ENCODE measurements at regions not wholly inside any gene's neighbourhood (a gene's known extent, or its start where the extent isn't known, plus 50 kb on each side); places are given as distances from the start of the nearest gene placed in this dataset.
"Not testable (repeated sequence)": the region's sequence is repeated elsewhere in the genome, so short reads cannot be mapped to it uniquely, and the experiment has no call there.

GRCh38 chr10:106384496-106384895 lies 780.0 kb downstream of the SORCS1 start:
- H3K4me3 ChIP-seq (ENCODE audit: low read depth in 1 of 2, low read length in 2 of 2) = no peak overlapping the region
- H3K9me3 ChIP-seq (ENCODE audit: control insufficient read depth in 1 of 2, low read length in 2 of 2) = no peaks in the 10 kb centered on the region
- H3K4me1 ChIP-seq (ENCODE audit: control insufficient read depth in 1 of 2, insufficient read depth in 2 of 2, low read length in 2 of 2) = no peaks in the 10 kb centered on the region
- H3K27ac ChIP-seq (ENCODE audit: low read length) = no peak overlapping the region
- H3K27me3 ChIP-seq (ENCODE audit: low read depth, low read length) = no peaks in the 10 kb centered on the region
- no peaks in the 10 kb centered on the region for H3K36me3 ChIP-seq (ENCODE audit: control insufficient read depth in 1 of 2, insufficient read depth in 2 of 2, low read length in 2 of 2)

- Histone ChIP-seq H3K4me1 (ENCODE audit: control insufficient read depth in 1 of 2, insufficient read depth in 2 of 2, low read length in 2 of 2) (no peaks in the 10 kb centered on the region), H3K9me3 (ENCODE audit: control insufficient read depth in 1 of 2, low read length in 2 of 2) (no peaks in the 10 kb centered on the region), H3K4me3 (ENCODE audit: low read depth in 1 of 2, low read length in 2 of 2) (no peak overlapping the region), H3K36me3 (ENCODE audit: control insufficient read depth in 1 of 2, insufficient read depth in 2 of 2, low read length in 2 of 2) (no peaks in the 10 kb centered on the region), H3K27me3 (ENCODE audit: low read depth, low read length) (no peaks in the 10 kb centered on the region), H3K27ac (ENCODE audit: low read length) (no peak overlapping the region)
Observed at GRCh38 chr10:106380706-106381105, 783.8 kb downstream of the SORCS1 start.

GRCh38 chr10:106378251-106378650 lies 786.3 kb downstream of the SORCS1 start:
- no peaks in the 10 kb centered on the region for H3K4me1 ChIP-seq (ENCODE audit: control insufficient read depth in 1 of 2, insufficient read depth in 2 of 2, low read length in 2 of 2)
- no peak overlapping the region for H3K4me3 ChIP-seq (ENCODE audit: low read depth in 1 of 2, low read length in 2 of 2)
- no peaks in the 10 kb centered on the region for H3K9me3 ChIP-seq (ENCODE audit: control insufficient read depth in 1 of 2, low read length in 2 of 2)
- no peaks in the 10 kb centered on the region for H3K36me3 ChIP-seq (ENCODE audit: control insufficient read depth in 1 of 2, insufficient read depth in 2 of 2, low read length in 2 of 2)
- H3K27ac ChIP-seq (ENCODE audit: low read length) = no peak overlapping the region
- no peaks in the 10 kb centered on the region for H3K27me3 ChIP-seq (ENCODE audit: low read depth, low read length)

- Histone ChIP-seq H3K27ac (ENCODE audit: low read length) (no peak overlapping the region), H3K9me3 (ENCODE audit: control insufficient read depth in 1 of 2, low read length in 2 of 2) (no peaks in the 10 kb centered on the region), H3K36me3 (ENCODE audit: control insufficient read depth in 1 of 2, insufficient read depth in 2 of 2, low read length in 2 of 2) (no peaks in the 10 kb centered on the region), H3K4me1 (ENCODE audit: control insufficient read depth in 1 of 2, insufficient read depth in 2 of 2, low read length in 2 of 2) (no peaks in the 10 kb centered on the region), H3K27me3 (ENCODE audit: low read depth, low read length) (no peaks in the 10 kb centered on the region), H3K4me3 (ENCODE audit: low read depth in 1 of 2, low read length in 2 of 2) (no peak overlapping the region)
Observed at GRCh38 chr10:106370751-106371150, 793.8 kb downstream of the SORCS1 start.

GRCh38 chr10:106360870-106361269 lies 803.6 kb downstream of the SORCS1 start:
- Histone ChIP-seq H3K9me3 (ENCODE audit: control insufficient read depth in 1 of 2, low read length in 2 of 2) (no peaks in the 10 kb centered on the region), H3K27ac (ENCODE audit: low read length) (no peak overlapping the region), H3K4me1 (ENCODE audit: control insufficient read depth in 1 of 2, insufficient read depth in 2 of 2, low read length in 2 of 2) (no peaks in the 10 kb centered on the region), H3K4me3 (ENCODE audit: low read depth in 1 of 2, low read length in 2 of 2) (no peak overlapping the region), H3K27me3 (ENCODE audit: low read depth, low read length) (no peaks in the 10 kb centered on the region), H3K36me3 (ENCODE audit: control insufficient read depth in 1 of 2, insufficient read depth in 2 of 2, low read length in 2 of 2) (no peaks in the 10 kb centered on the region)

GRCh38 chr10:106355450-106355849 lies 809.1 kb downstream of the SORCS1 start:
- H3K9me3 ChIP-seq (ENCODE audit: control insufficient read depth in 1 of 2, low read length in 2 of 2) = no peaks in the 10 kb centered on the region
- no peak overlapping the region for H3K27ac ChIP-seq (ENCODE audit: low read length)
- H3K36me3 ChIP-seq (ENCODE audit: control insufficient read depth in 1 of 2, insufficient read depth in 2 of 2, low read length in 2 of 2) = no peaks in the 10 kb centered on the region
- H3K27me3 ChIP-seq (ENCODE audit: low read depth, low read length) = no peaks in the 10 kb centered on the region
- no peaks in the 10 kb centered on the region for H3K4me1 ChIP-seq (ENCODE audit: control insufficient read depth in 1 of 2, insufficient read depth in 2 of 2, low read length in 2 of 2)
- H3K4me3 ChIP-seq (ENCODE audit: low read depth in 1 of 2, low read length in 2 of 2) = no peak overlapping the region

- H3K27me3 ChIP-seq (ENCODE audit: low read depth, low read length) = no peaks in the 10 kb centered on the region
- H3K36me3 ChIP-seq (ENCODE audit: control insufficient read depth in 1 of 2, insufficient read depth in 2 of 2, low read length in 2 of 2) = no peaks in the 10 kb centered on the region
- no peaks in the 10 kb centered on the region for H3K4me1 ChIP-seq (ENCODE audit: control insufficient read depth in 1 of 2, insufficient read depth in 2 of 2, low read length in 2 of 2)
- H3K4me3 ChIP-seq (ENCODE audit: low read depth in 1 of 2, low read length in 2 of 2) = no peak overlapping the region
- H3K27ac ChIP-seq (ENCODE audit: low read length) = no peak overlapping the region
- H3K9me3 ChIP-seq (ENCODE audit: control insufficient read depth in 1 of 2, low read length in 2 of 2) = no peaks in the 10 kb centered on the region
Observed at GRCh38 chr10:106348933-106349332, 815.6 kb downstream of the SORCS1 start.

GRCh38 chr10:106347547-106347946 lies 817.0 kb downstream of the SORCS1 start:
- Histone ChIP-seq H3K27ac (ENCODE audit: low read length) (no peak overlapping the region), H3K4me1 (ENCODE audit: control insufficient read depth in 1 of 2, insufficient read depth in 2 of 2, low read length in 2 of 2) (no peaks in the 10 kb centered on the region), H3K27me3 (ENCODE audit: low read depth, low read length) (no peaks in the 10 kb centered on the region), H3K4me3 (ENCODE audit: low read depth in 1 of 2, low read length in 2 of 2) (no peak overlapping the region), H3K36me3 (ENCODE audit: control insufficient read depth in 1 of 2, insufficient read depth in 2 of 2, low read length in 2 of 2) (no peaks in the 10 kb centered on the region), H3K9me3 (ENCODE audit: control insufficient read depth in 1 of 2, low read length in 2 of 2) (no peaks in the 10 kb centered on the region)

- not testable (repeated sequence) for H3K4me1 ChIP-seq (ENCODE audit: control insufficient read depth in 1 of 2, insufficient read depth in 2 of 2, low read length in 2 of 2); H3K36me3 ChIP-seq (ENCODE audit: control insufficient read depth in 1 of 2, insufficient read depth in 2 of 2, low read length in 2 of 2); H3K27me3 ChIP-seq (ENCODE audit: low read depth, low read length); H3K4me3 ChIP-seq (ENCODE audit: low read depth in 1 of 2, low read length in 2 of 2); H3K27ac ChIP-seq (ENCODE audit: low read length); H3K9me3 ChIP-seq (ENCODE audit: control insufficient read depth in 1 of 2, low read length in 2 of 2)
Observed at GRCh38 chr10:106343539-106343938, 821.0 kb downstream of the SORCS1 start.

- H3K4me1 ChIP-seq (ENCODE audit: control insufficient read depth in 1 of 2, insufficient read depth in 2 of 2, low read length in 2 of 2) = no peaks in the 10 kb centered on the region
- no peaks in the 10 kb centered on the region for H3K36me3 ChIP-seq (ENCODE audit: control insufficient read depth in 1 of 2, insufficient read depth in 2 of 2, low read length in 2 of 2)
- H3K27ac ChIP-seq (ENCODE audit: low read length) = no peak overlapping the region
- no peak overlapping the region for H3K4me3 ChIP-seq (ENCODE audit: low read depth in 1 of 2, low read length in 2 of 2)
- no peaks in the 10 kb centered on the region for H3K9me3 ChIP-seq (ENCODE audit: control insufficient read depth in 1 of 2, low read length in 2 of 2)
- H3K27me3 ChIP-seq (ENCODE audit: low read depth, low read length) = no peaks in the 10 kb centered on the region
Observed at GRCh38 chr10:106341356-106341755, 823.1 kb downstream of the SORCS1 start.

GRCh38 chr10:106338486-106338885 lies 826.0 kb downstream of the SORCS1 start:
- no peak overlapping the region for H3K4me3 ChIP-seq (ENCODE audit: low read depth in 1 of 2, low read length in 2 of 2)
- H3K27ac ChIP-seq (ENCODE audit: low read length) = no peak overlapping the region
- H3K36me3 ChIP-seq (ENCODE audit: control insufficient read depth in 1 of 2, insufficient read depth in 2 of 2, low read length in 2 of 2) = no peaks in the 10 kb centered on the region
- H3K4me1 ChIP-seq (ENCODE audit: control insufficient read depth in 1 of 2, insufficient read depth in 2 of 2, low read length in 2 of 2) = no peaks in the 10 kb centered on the region
- no peaks in the 10 kb centered on the region for H3K9me3 ChIP-seq (ENCODE audit: control insufficient read depth in 1 of 2, low read length in 2 of 2)
- H3K27me3 ChIP-seq (ENCODE audit: low read depth, low read length) = no peaks in the 10 kb centered on the region

- Histone ChIP-seq H3K27me3 (ENCODE audit: low read depth, low read length) (no peaks in the 10 kb centered on the region), H3K4me3 (ENCODE audit: low read depth in 1 of 2, low read length in 2 of 2) (no peak overlapping the region), H3K27ac (ENCODE audit: low read length) (no peak overlapping the region), H3K9me3 (ENCODE audit: control insufficient read depth in 1 of 2, low read length in 2 of 2) (no peaks in the 10 kb centered on the region), H3K4me1 (ENCODE audit: control insufficient read depth in 1 of 2, insufficient read depth in 2 of 2, low read length in 2 of 2) (no peaks in the 10 kb centered on the region), H3K36me3 (ENCODE audit: control insufficient read depth in 1 of 2, insufficient read depth in 2 of 2, low read length in 2 of 2) (no peaks in the 10 kb centered on the region)
Observed at GRCh38 chr10:106336874-106337273, 827.6 kb downstream of the SORCS1 start.
